ENCODE measurements at regions not wholly inside any gene's neighbourhood (a gene's known extent, or its start where the extent isn't known, plus 50 kb on each side); places are given as distances from the start of the nearest gene placed in this dataset.

GRCh38 chr13:34701919-34702318, 240.2 kb upstream of the NBEA start:
- H3K36me3 ChIP-seq (replicated peaks in 1 of 2; ENCODE audit: control extremely low read depth in 1 of 2, control insufficient read depth in 1 of 2, extremely low read depth in 1 of 2, insufficient read depth in 2 of 2, low read length in 1 of 2), result no peaks in the 10 kb centered on the region
- no peak overlapping the region for H3K9ac ChIP-seq (ENCODE audit: low read length)
- intact Hi-C loops (cut with micrococcal nuclease), result no loop called here
- no peaks in the 10 kb centered on the region for H3K27me3 ChIP-seq (replicated peaks in 1 of 4; ENCODE audit: control extremely low read depth in 1 of 4, control insufficient read depth in 3 of 4, insufficient read depth in 4 of 4, low read length in 3 of 4)
- no peak overlapping the region for H2AFZ ChIP-seq (ENCODE audit: insufficient read depth, low read depth, low read length, poor library complexity, severe bottlenecking)
- no peak overlapping the region for H3K27ac ChIP-seq (ENCODE audit: low read length in 2 of 2)
- ChIA-PET CTCF (no interaction called here), POLR2A (no interaction called here)
- no peak for ATAC-seq (ENCODE audit: low read depth)
- peaks cover 4% of the 10 kb centered on the region for H3K9me3 Mint-ChIP-seq (ENCODE audit: insufficient read depth)
- H3K79me2 ChIP-seq (ENCODE audit: control insufficient read depth, insufficient read depth, low read length), result no peaks in the 10 kb centered on the region
- H3K9me3 ChIP-seq (ENCODE audit: control extremely low read depth in 1 of 3, control insufficient read depth in 2 of 3, insufficient read depth in 1 of 3, low read length in 2 of 3), result peaks cover 0 to 7% (median 2%) of the 10 kb centered on the region in 3 donors
- no peak for TF ChIP-seq CTCF (IDR thresholded peaks at IDR 0.05)
- TF ChIP-seq EZH2 (IDR thresholded peaks at IDR 0.05; ENCODE audit: borderline replicate concordance, insufficient read depth, low read depth, low read length, poor library complexity, severe bottlenecking), result no peak
- no peaks in the 10 kb centered on the region for H3K4me1 ChIP-seq (ENCODE audit: control insufficient read depth in 2 of 2, insufficient read depth in 2 of 2, low read length in 2 of 2)
- no peak for DNase-seq
- H3K27ac Mint-ChIP-seq, result no peak overlapping the region
- H3K27me3 Mint-ChIP-seq, result no peaks in the 10 kb centered on the region
- no peak overlapping the region for H3K4me3 ChIP-seq (ENCODE audit: control extremely low read depth in 1 of 5, extremely low read depth in 1 of 5, insufficient read depth in 1 of 5, low read depth in 2 of 5, low read length in 4 of 5)
- no peaks in the 10 kb centered on the region for H4K20me1 ChIP-seq (ENCODE audit: control insufficient read depth, insufficient read depth, low read length, poor library complexity, severe bottlenecking)
- 92% methylated on average over 4 of the region's 4 CpGs for WGBS (ENCODE audit: insufficient coverage)
- H3K4me2 ChIP-seq (replicated peaks; ENCODE audit: low read depth, low read length, poor library complexity, severe bottlenecking), result no peak overlapping the region
- no peak overlapping the region for H3K4me3 Mint-ChIP-seq
- no peaks in the 10 kb centered on the region for H3K4me1 Mint-ChIP-seq

- no peak overlapping the region for H3K27ac ChIP-seq (ENCODE audit: low read length in 2 of 2)
- ChIA-PET CTCF (no interaction called here), POLR2A (no interaction called here)
- intact Hi-C loops (cut with micrococcal nuclease), result no loop called here
- no peaks in the 10 kb centered on the region for H3K4me1 Mint-ChIP-seq
- H4K20me1 ChIP-seq (ENCODE audit: control insufficient read depth, insufficient read depth, low read length, poor library complexity, severe bottlenecking), result no peaks in the 10 kb centered on the region
- H3K36me3 ChIP-seq (replicated peaks in 1 of 2; ENCODE audit: control extremely low read depth in 1 of 2, control insufficient read depth in 1 of 2, extremely low read depth in 1 of 2, insufficient read depth in 2 of 2, low read length in 1 of 2), result no peaks in the 10 kb centered on the region
- H3K9ac ChIP-seq (ENCODE audit: low read length), result no peak overlapping the region
- H3K27me3 Mint-ChIP-seq, result no peaks in the 10 kb centered on the region
- no peak overlapping the region for H3K4me2 ChIP-seq (replicated peaks; ENCODE audit: low read depth, low read length, poor library complexity, severe bottlenecking)
- DNase-seq (no peak), ATAC-seq (ENCODE audit: low read depth) (no peak)
- 40% methylated on average over 1 of the region's 1 CpG for WGBS (ENCODE audit: insufficient coverage)
- H2AFZ ChIP-seq (ENCODE audit: insufficient read depth, low read depth, low read length, poor library complexity, severe bottlenecking), result no peak overlapping the region
- no peak overlapping the region for H3K4me3 ChIP-seq (ENCODE audit: control extremely low read depth in 1 of 5, extremely low read depth in 1 of 5, insufficient read depth in 1 of 5, low read depth in 2 of 5, low read length in 4 of 5)
- H3K4me1 ChIP-seq (ENCODE audit: control insufficient read depth in 2 of 2, insufficient read depth in 2 of 2, low read length in 2 of 2), result no peaks in the 10 kb centered on the region
- TF ChIP-seq EZH2 (IDR thresholded peaks at IDR 0.05; ENCODE audit: borderline replicate concordance, insufficient read depth, low read depth, low read length, poor library complexity, severe bottlenecking) (no peak), CTCF (IDR thresholded peaks at IDR 0.05) (no peak)
- no peaks in the 10 kb centered on the region for H3K79me2 ChIP-seq (ENCODE audit: control insufficient read depth, insufficient read depth, low read length)
- H3K4me3 Mint-ChIP-seq, result no peak overlapping the region
- no peaks in the 10 kb centered on the region for H3K27me3 ChIP-seq (replicated peaks in 1 of 4; ENCODE audit: control extremely low read depth in 1 of 4, control insufficient read depth in 3 of 4, insufficient read depth in 4 of 4, low read length in 3 of 4)
- H3K27ac Mint-ChIP-seq, result no peak overlapping the region
- peaks cover 0 to 10% (median 0%) of the 10 kb centered on the region in 3 donors for H3K9me3 ChIP-seq (ENCODE audit: control extremely low read depth in 1 of 3, control insufficient read depth in 2 of 3, insufficient read depth in 1 of 3, low read length in 2 of 3)
- H3K9me3 Mint-ChIP-seq (ENCODE audit: insufficient read depth), result peaks cover 2% of the 10 kb centered on the region
Measured at GRCh38 chr13:34708566-34709313, 233.3 kb upstream of the NBEA start.
